HepG2 (cell line): ENCODE measurements at regions not wholly inside any gene's neighbourhood (a gene's known extent, or its start where the extent isn't known, plus 50 kb on each side); places are given as distances from the start of the nearest gene placed in this dataset.

Experiments used
- ATAC-seq: fragments of 200-7000 bp; cut with Tn5 transposase; 3 replicates; pipeline ENCODE4 v1.9.1; 2020; ENCODE audit warnings: mild to moderate bottlenecking, moderate library complexity
- BruUV-seq: library from RNA; stranded (reverse); fragments of 400-500 nt; replicated peaks from 2 replicates; lab custom pipeline; 2021; lab: Mats Ljungman, UMichigan
- CTCF ChIA-PET: fragments of 300-600 bp; formaldehyde crosslinking; extraction: SDS; loops from one replicate; lab custom pipeline; 2021; ENCODE audit warnings: low total read pairs, inconsistent platforms, low intra/inter-chr PET ratio; lab: Yijun Ruan, JAX
- POLR2A ChIA-PET: fragments of 350-600 bp; sonication (Branson Sonifier 250); formaldehyde crosslinking; loops from one replicate; lab custom pipeline; 2020; ENCODE audit warnings: antibody characterized with exemption, inconsistent platforms; lab: Yijun Ruan, JAX
- DNase-seq: peaks from one replicate; pipeline ENCODE4 v3.0.0-alpha.2; 2015; ENCODE audit warnings: low spot score
- FAIRE-seq: peaks from 3 replicates; lab custom pipeline; 2011; peaks lifted over from hg19 to GRCh38; lab: Jason Lieb, UNC
- H2AFZ ChIP-seq: one replicate; pipeline ENCODE4 v1.6.1; 2011; ENCODE audit warnings: low read length, inconsistent platforms
- H3K27ac ChIP-seq: fragments of 300-600 bp; 3 replicates; pipeline ENCODE4 v1.8.0; 2011; ENCODE audit warnings: mixed run types, mild to moderate bottlenecking, mixed read lengths, low read length, inconsistent platforms; ENCODE audit not compliant: insufficient read depth; ENCODE audit errors: extremely low read length
- H3K27me3 ChIP-seq, 2 experiments: fragments of 200-600 bp in 1 of 2; 2 replicates in 1 of 2; 3 replicates in 1 of 2; pipeline versions ENCODE4 v1.6.0 to v1.8.0; 2011; ENCODE audit warnings: low read length in 2 of 2, mild to moderate bottlenecking in 2 of 2, moderate library complexity in 2 of 2, inconsistent platforms in 1 of 2; ENCODE audit not compliant: insufficient read depth in 2 of 2, control insufficient read depth in 1 of 2
- H3K36me3 ChIP-seq, 2 experiments: fragments of 200-600 bp in 1 of 2; replicated peaks in 1 of 2; 2 replicates in 1 of 2; 3 replicates in 1 of 2; pipeline versions ENCODE4 v1.5.1 to v1.8.0; 2011; ENCODE audit warnings: low read length in 2 of 2, inconsistent platforms in 1 of 2; ENCODE audit not compliant: insufficient read depth in 2 of 2, control insufficient read depth in 1 of 2
- H3K4me1 ChIP-seq: 2 replicates; pipeline ENCODE4 v1.5.1; 2012; ENCODE audit warnings: low read length, inconsistent platforms; ENCODE audit not compliant: insufficient read depth
- H3K4me2 ChIP-seq: 2 replicates; pipeline ENCODE4 v1.6.0; 2011; ENCODE audit warnings: low read depth, low read length, inconsistent platforms
- H3K4me3 ChIP-seq, 3 experiments: fragments of 200-600 bp in 1 of 3; sonication (generic), shearing (Covaris generic) in 1 of 3; replicated peaks in 1 of 3; 2 replicates each; pipeline ENCODE4 v1.5.1; 2011 to 2016; ENCODE audit warnings: low read length in 3 of 3, inconsistent platforms in 2 of 3, low read depth in 2 of 3, mild to moderate bottlenecking in 2 of 3, control low read depth in 1 of 3, mixed read lengths in 1 of 3; ENCODE audit not compliant: insufficient read depth in 1 of 3
- H3K79me2 ChIP-seq: one replicate; pipeline ENCODE4 v1.6.1; 2011; ENCODE audit warnings: low read length, inconsistent platforms; ENCODE audit not compliant: insufficient read depth
- H3K9ac ChIP-seq: 2 replicates; pipeline ENCODE4 v1.6.0; 2011; ENCODE audit warnings: mild to moderate bottlenecking, low read depth, low read length, inconsistent platforms; ENCODE audit not compliant: insufficient read depth
- H3K9me3 ChIP-seq: 2 replicates; pipeline ENCODE4 v1.5.1; 2012; ENCODE audit warnings: mild to moderate bottlenecking, low read length
- H4K20me1 ChIP-seq: 2 replicates; pipeline ENCODE4 v1.6.0; 2011; ENCODE audit warnings: inconsistent platforms, mild to moderate bottlenecking, low read length, moderate library complexity; ENCODE audit not compliant: insufficient read depth
- ATF7 ChIP-seq, 2 experiments: fragments of 450-650 bp in 1 of 2; sonication (generic) in 1 of 2; formaldehyde crosslinking in 1 of 2; IDR thresholded peaks; 2 replicates each; pipeline versions ENCODE4 v1.4.0 to v1.6.1; 2016 to 2020; ENCODE audit warnings: antibody characterized with exemption in 1 of 2, mild to moderate bottlenecking in 1 of 2, missing genetic modification reagents in 1 of 2
- DNMT3B ChIP-seq: conservative IDR thresholded peaks from 2 replicates; pipeline ENCODE4 v1.6.1; 2016; ENCODE audit warnings: missing biosample characterization, control low read depth
- ETV6 ChIP-seq: sonication (generic); formaldehyde crosslinking; conservative IDR thresholded peaks from 2 replicates; pipeline ENCODE4 v1.4.0; 2020; ENCODE audit warnings: missing genetic modification reagents
- FOXO1 ChIP-seq: sonication (generic); formaldehyde crosslinking; IDR thresholded peaks from 2 replicates; pipeline ENCODE4 v1.4.0; 2020; ENCODE audit warnings: missing genetic modification reagents
- GFI1 ChIP-seq: sonication (generic); formaldehyde crosslinking; IDR thresholded peaks from 2 replicates; pipeline ENCODE4 v1.5.0; 2020; ENCODE audit warnings: missing genetic modification reagents, mild to moderate bottlenecking, borderline replicate concordance
- JUNB ChIP-seq: sonication (generic); formaldehyde crosslinking; IDR thresholded peaks from 2 replicates; pipeline ENCODE4 v1.8.0; 2022; ENCODE audit warnings: missing genetic modification reagents, mild to moderate bottlenecking, borderline replicate concordance
- MTA1 ChIP-seq: sonication (generic); formaldehyde crosslinking; IDR thresholded peaks from 2 replicates; pipeline ENCODE4 v1.4.0; 2020; ENCODE audit warnings: missing genetic modification reagents, mild to moderate bottlenecking, borderline replicate concordance
- NFE2L1 ChIP-seq: sonication (generic); formaldehyde crosslinking; IDR thresholded peaks from 2 replicates; pipeline ENCODE4 v1.4.0; 2020; ENCODE audit warnings: missing genetic modification reagents, mild to moderate bottlenecking, borderline replicate concordance
- PBX2 ChIP-seq: IDR thresholded peaks from 2 replicates; pipeline ENCODE4 v1.6.1; 2016; ENCODE audit warnings: control low read depth
- SETDB1 ChIP-seq: sonication (generic); formaldehyde crosslinking; IDR thresholded peaks from 2 replicates; pipeline ENCODE4 v1.5.1; 2020; ENCODE audit warnings: missing genetic modification reagents, mild to moderate bottlenecking, borderline replicate concordance
- SP5 ChIP-seq: IDR thresholded peaks from 2 replicates; pipeline ENCODE4 v1.6.1; 2016; ENCODE audit warnings: low read depth, borderline replicate concordance
- TRIM24 ChIP-seq: sonication (generic); formaldehyde crosslinking; IDR thresholded peaks from 2 replicates; pipeline ENCODE4 v1.8.0; 2022; ENCODE audit warnings: mild to moderate bottlenecking, missing genetic modification reagents
- YEATS4 ChIP-seq: sonication (generic); formaldehyde crosslinking; IDR thresholded peaks from 2 replicates; pipeline ENCODE4 v1.4.0; 2020; ENCODE audit warnings: missing genetic modification reagents, borderline replicate concordance
- ZNF816 ChIP-seq: sonication (generic); formaldehyde crosslinking; IDR thresholded peaks from 2 replicates; pipeline ENCODE4 v1.8.0; 2022; ENCODE audit warnings: missing genetic modification reagents, mild to moderate bottlenecking, borderline replicate concordance
- WGBS: methylation state at CpG from one replicate; pipeline ENCODE4 v1.1.6; 2017; ENCODE audit warnings: low lambda C conversion rate; 5-methylcytosine and 5-hydroxymethylcytosine counted together
- in situ Hi-C: cut with HindIII; loops from 2 replicates; pipeline ENCODE4 v1.10.0; 2017; ENCODE audit warnings: low pct_unique_long_range_greater_than_20kb; ENCODE audit not compliant: extremely low pct_ligation_motif_present
- intact Hi-C: fragments of 100-400 bp; cut with micrococcal nuclease; formaldehyde crosslinking; loops from one replicate; pipeline ENCODE4 v1.10.0; 2022; ENCODE audit not compliant: unreplicated experiment
- TF ChIP-seq, protein P1 (sequence below): sonication (generic); formaldehyde crosslinking; IDR thresholded peaks from 2 replicates; pipeline ENCODE4 v1.4.0; 2020; ENCODE audit warnings: missing genetic modification reagents, low read depth, mild to moderate bottlenecking, borderline replicate concordance
- TF ChIP-seq, protein P2 (sequence below): IDR thresholded peaks from 2 replicates; pipeline ENCODE4 v1.6.1; 2018; ENCODE audit warnings: missing genetic modification reagents, mild to moderate bottlenecking, missing compliant biosample characterization
- TF ChIP-seq, protein P3 (sequence below): sonication (generic); formaldehyde crosslinking; IDR thresholded peaks from 2 replicates; pipeline ENCODE4 v1.5.0; 2020; ENCODE audit warnings: missing genetic modification reagents
- TF ChIP-seq, protein P4 (sequence below): sonication (generic); formaldehyde crosslinking; IDR thresholded peaks from 2 replicates; pipeline ENCODE4 v1.8.1; 2023; ENCODE audit warnings: missing genetic modification reagents, inconsistent platforms, borderline replicate concordance
- TF ChIP-seq, protein P5 (sequence below): sonication (generic); formaldehyde crosslinking; conservative IDR thresholded peaks from 2 replicates; pipeline ENCODE4 v1.5.0; 2020; ENCODE audit warnings: missing genetic modification reagents

DNA sequence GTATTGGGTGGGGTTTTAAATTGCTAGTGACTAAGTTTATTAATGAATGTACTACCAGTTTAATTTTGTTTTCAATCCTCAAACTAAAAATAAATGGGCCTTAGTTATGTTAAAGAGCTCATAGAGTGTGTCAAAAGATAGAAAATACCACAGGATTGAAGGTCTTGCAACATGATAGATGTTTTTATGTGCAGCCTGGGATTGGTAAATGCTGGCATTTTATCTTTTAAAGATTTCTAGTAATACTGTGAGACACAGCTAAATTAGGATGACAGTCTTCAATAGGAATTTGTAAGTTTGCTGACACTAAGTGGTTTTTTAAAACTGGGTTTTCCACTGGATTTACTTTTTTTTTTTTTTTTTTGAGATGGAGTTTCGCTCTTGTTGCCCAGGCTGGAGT is 122.3 kb downstream of the HAUS1 start:
- no peaks in the 10 kb centered on the region for H3K4me1 ChIP-seq
- intact Hi-C loops = no loop called here
- no peak overlapping the region for H3K27ac ChIP-seq
- POLR2A ChIA-PET = no interaction called here
- H3K79me2 ChIP-seq = no peaks in the 10 kb centered on the region
- no peaks in the 10 kb centered on the region for H3K27me3 ChIP-seq
- CTCF ChIA-PET = no interaction called here
- no peaks in the 10 kb centered on the region for H3K9me3 ChIP-seq
- no peak for ATAC-seq
- WGBS = 92% methylated on average over 1 of the region's 1 CpG
- in situ Hi-C loops = no loop called here
- DNase-seq = no peak
- no peak overlapping the region for H3K4me2 ChIP-seq
- no peak for FAIRE-seq
- no TSS peak for BruUV-seq
- H3K4me3 ChIP-seq = no peak overlapping the region
- no peak overlapping the region for H2AFZ ChIP-seq
- no peak overlapping the region for H3K9ac ChIP-seq
- no peaks in the 10 kb centered on the region for H4K20me1 ChIP-seq
- peaks cover 0 to 2% of the 10 kb centered on the region in 2 experiments; a peak in 1 of 5 replicates for H3K36me3 ChIP-seq
- TF ChIP-seq ATF7 (IDR thresholded peaks at IDR 0.05) = no peak
- TF ChIP-seq ATF7 (CRISPR knock-in tag; IDR thresholded peaks at IDR 0.05) = no peak
- TF ChIP-seq, protein P1, sequence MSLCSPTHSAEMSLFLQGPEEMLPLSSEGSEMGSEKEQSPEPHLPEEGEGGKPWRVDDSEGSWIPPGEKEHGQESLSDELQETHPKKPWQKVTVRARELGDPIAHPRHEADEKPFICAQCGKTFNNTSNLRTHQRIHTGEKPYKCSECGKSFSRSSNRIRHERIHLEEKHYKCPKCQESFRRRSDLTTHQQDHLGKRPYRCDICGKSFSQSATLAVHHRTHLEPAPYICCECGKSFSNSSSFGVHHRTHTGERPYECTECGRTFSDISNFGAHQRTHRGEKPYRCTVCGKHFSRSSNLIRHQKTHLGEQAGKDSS = no peak
- TF ChIP-seq, protein P2, sequence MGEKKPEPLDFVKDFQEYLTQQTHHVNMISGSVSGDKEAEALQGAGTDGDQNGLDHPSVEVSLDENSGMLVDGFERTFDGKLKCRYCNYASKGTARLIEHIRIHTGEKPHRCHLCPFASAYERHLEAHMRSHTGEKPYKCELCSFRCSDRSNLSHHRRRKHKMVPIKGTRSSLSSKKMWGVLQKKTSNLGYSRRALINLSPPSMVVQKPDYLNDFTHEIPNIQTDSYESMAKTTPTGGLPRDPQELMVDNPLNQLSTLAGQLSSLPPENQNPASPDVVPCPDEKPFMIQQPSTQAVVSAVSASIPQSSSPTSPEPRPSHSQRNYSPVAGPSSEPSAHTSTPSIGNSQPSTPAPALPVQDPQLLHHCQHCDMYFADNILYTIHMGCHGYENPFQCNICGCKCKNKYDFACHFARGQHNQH (CRISPR knock-in tag) = no peak
- TF ChIP-seq, protein P3, sequence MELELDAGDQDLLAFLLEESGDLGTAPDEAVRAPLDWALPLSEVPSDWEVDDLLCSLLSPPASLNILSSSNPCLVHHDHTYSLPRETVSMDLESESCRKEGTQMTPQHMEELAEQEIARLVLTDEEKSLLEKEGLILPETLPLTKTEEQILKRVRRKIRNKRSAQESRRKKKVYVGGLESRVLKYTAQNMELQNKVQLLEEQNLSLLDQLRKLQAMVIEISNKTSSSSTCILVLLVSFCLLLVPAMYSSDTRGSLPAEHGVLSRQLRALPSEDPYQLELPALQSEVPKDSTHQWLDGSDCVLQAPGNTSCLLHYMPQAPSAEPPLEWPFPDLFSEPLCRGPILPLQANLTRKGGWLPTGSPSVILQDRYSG (CRISPR knock-in tag) = no peak
- no peak for TF ChIP-seq NFE2L1 (CRISPR knock-in tag)
- TF ChIP-seq MTA1 = no peak
- TF ChIP-seq TRIM24 (CRISPR knock-in tag) = no peak
- TF ChIP-seq GFI1 (CRISPR knock-in tag) = no peak
- TF ChIP-seq FOXO1 = no peak
- TF ChIP-seq SETDB1 (CRISPR knock-in tag) = no peak
- TF ChIP-seq, protein P4, sequence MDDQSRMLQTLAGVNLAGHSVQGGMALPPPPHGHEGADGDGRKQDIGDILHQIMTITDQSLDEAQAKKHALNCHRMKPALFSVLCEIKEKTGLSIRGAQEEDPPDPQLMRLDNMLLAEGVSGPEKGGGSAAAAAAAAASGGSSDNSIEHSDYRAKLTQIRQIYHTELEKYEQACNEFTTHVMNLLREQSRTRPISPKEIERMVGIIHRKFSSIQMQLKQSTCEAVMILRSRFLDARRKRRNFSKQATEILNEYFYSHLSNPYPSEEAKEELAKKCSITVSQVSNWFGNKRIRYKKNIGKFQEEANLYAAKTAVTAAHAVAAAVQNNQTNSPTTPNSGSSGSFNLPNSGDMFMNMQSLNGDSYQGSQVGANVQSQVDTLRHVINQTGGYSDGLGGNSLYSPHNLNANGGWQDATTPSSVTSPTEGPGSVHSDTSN = no peak
- TF ChIP-seq JUNB (CRISPR knock-in tag) = no peak
- TF ChIP-seq PBX2 (CRISPR knock-in tag) = no peak
- TF ChIP-seq SP5 (CRISPR knock-in tag) = no peak
- no peak for TF ChIP-seq DNMT3B (CRISPR knock-in tag)
- TF ChIP-seq ETV6 (CRISPR knock-in tag) = no peak
- TF ChIP-seq YEATS4 (CRISPR knock-in tag) = no peak
- no peak for TF ChIP-seq ZNF816 (CRISPR knock-in tag)
- TF ChIP-seq, protein P5, sequence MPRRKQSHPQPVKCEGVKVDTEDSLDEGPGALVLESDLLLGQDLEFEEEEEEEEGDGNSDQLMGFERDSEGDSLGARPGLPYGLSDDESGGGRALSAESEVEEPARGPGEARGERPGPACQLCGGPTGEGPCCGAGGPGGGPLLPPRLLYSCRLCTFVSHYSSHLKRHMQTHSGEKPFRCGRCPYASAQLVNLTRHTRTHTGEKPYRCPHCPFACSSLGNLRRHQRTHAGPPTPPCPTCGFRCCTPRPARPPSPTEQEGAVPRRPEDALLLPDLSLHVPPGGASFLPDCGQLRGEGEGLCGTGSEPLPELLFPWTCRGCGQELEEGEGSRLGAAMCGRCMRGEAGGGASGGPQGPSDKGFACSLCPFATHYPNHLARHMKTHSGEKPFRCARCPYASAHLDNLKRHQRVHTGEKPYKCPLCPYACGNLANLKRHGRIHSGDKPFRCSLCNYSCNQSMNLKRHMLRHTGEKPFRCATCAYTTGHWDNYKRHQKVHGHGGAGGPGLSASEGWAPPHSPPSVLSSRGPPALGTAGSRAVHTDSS (CRISPR knock-in tag) = no peak
